Urinary bladder (tissue), 3 donors: ENCODE measurements at regions not wholly inside any gene's neighbourhood (a gene's known extent, or its start where the extent isn't known, plus 50 kb on each side); places are given as distances from the start of the nearest gene placed in this dataset.

Experiments used
- DNase-seq: peaks from one replicate; pipeline ENCODE4 v3.0.0-alpha.2; 2015; ENCODE audit errors: extremely low spot score
- H3K27ac ChIP-seq: one replicate; pipeline ENCODE4 v1.5.1; 2013; ENCODE audit warnings: low read depth, mild to moderate bottlenecking, moderate library complexity
- H3K36me3 ChIP-seq: one replicate; pipeline ENCODE4 v1.6.1; 2013; ENCODE audit warnings: mild to moderate bottlenecking, moderate library complexity; ENCODE audit not compliant: insufficient read depth
- H3K4me1 ChIP-seq: one replicate; pipeline ENCODE4 v1.6.1; 2013; ENCODE audit warnings: mild to moderate bottlenecking, moderate library complexity; ENCODE audit not compliant: insufficient read depth
- H3K4me3 ChIP-seq: one replicate; pipeline ENCODE4 v1.5.1; 2013; ENCODE audit warnings: low read depth, low read length
- WGBS: extraction: QIAGEN DNeasy Blood & Tissue Kit; methylation state at CpG from one replicate; pipeline ENCODE4 v1.1.7; 2013; 5-methylcytosine and 5-hydroxymethylcytosine counted together
- donor health status: healthy with polysubstance abuse.
- donor health status: healthy.

DNA sequence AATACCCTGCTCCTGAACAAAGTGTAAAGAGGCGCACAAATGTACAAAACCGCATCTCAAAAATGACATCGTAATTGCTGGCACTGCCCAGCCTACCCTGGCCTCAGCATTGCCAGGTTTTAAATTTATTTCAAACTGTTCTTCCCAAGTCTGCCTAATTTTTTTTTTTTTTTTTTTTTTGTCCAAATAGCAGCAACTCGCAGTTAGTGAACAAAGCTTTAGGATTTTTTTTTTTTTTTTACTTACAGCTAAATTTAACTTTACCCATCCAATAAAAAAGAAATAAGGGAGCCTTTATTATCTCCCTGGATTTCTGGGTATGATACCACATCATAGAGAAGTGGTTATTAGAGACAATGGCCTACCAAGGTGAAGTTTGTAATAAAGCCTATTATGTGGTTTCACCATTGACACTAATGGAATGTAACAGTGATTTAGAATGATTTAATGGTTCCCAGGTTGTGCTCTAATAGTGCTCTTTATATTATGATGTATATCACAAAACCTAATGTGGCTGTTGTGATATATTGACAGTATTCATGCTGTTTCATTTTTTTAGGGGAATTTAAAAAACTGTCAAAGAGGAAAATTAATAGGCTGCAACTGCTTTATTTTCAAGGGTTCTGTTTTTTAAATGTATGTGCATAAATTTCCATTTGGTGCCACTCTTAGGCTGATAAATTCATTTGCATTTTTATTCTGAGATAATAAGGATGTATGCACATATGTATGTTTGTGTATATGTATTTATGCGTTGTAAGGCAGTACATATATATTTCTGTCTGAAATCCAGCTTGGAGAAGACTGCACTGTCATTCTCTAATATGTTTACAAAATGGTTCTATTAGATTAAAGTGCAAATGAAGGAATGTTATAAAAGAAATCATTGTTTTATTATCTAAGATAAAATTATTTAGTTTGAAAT is 309.0 kb downstream of the TFEC start:
- H3K27ac ChIP-seq: no peak overlapping the region
- DNase-seq: no peak
- no peaks in the 10 kb centered on the region for H3K4me1 ChIP-seq
- H3K4me3 ChIP-seq: no peak overlapping the region
- H3K36me3 ChIP-seq: no peaks in the 10 kb centered on the region
- WGBS: 83% methylated on average over 5 of the region's 5 CpGs

DNA sequence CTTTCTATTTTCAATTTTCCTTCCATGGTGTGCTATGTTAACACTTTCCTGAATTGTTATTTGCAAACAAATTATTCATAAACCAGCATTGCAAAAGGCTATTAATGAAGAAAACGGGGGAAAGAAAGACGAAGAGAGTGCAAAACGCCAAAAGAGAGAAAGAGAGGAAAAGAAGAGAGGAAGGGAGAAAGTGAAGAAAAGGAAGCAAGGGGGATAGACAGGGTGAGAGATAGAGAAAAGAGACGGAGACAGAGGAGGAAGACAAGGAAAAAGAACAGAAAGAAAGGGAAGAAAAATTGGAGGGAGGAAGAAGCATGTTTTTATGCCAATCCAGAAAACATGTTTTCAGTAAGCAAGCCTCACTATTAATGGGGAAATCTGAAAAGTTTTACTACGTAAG is 310.6 kb downstream of the TFEC start:
- H3K4me1 ChIP-seq: no peaks in the 10 kb centered on the region
- H3K27ac ChIP-seq: no peak overlapping the region
- H3K36me3 ChIP-seq: no peaks in the 10 kb centered on the region
- no peak overlapping the region for H3K4me3 ChIP-seq
- 74% methylated on average over 5 of the region's 5 CpGs for WGBS
- no peak for DNase-seq

DNA sequence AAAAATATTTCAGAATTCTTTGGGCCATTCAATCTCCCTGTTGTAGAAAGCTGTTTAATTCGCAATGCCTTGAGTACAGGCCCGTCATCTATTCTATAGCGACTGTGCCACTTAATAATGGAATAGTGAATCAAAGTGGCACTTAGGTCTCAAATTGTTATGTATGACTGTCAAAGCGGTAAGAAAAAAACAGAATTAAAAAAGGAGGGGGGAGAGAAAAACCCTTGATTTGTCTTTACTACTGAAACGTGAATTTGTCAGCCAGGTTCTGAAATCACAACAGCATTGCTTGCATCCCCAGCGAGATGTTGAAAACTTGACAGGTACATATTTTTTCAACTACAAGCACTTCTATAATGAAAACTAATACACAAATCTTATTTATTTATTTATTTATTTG is 320.9 kb downstream of the TFEC start:
- DNase-seq: no peak

DNA sequence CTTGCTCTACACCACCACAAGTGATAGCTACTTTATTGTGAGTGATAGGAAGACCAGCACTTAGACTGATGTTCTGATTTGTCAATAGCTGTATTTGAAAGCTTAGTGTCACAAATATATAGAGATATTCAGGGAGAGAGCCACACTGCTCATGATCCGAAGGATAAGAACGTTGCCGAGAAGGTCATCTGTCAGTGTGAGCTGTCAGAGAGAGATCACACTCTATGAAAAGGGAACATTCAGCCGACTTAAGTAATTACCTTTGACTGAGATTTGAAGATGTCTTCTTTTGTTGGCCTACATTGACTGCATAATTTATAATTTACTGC is 322.6 kb downstream of the TFEC start:
- no peaks in the 10 kb centered on the region for H3K36me3 ChIP-seq
- no peak overlapping the region for H3K27ac ChIP-seq
- H3K4me3 ChIP-seq: no peak overlapping the region
- no peak for DNase-seq
- no peaks in the 10 kb centered on the region for H3K4me1 ChIP-seq
- 81% methylated on average over 4 of the region's 4 CpGs for WGBS

More for the DNA sequence above, 320.9 kb downstream of the TFEC start:
- 95% methylated on average over 6 of the region's 6 CpGs for WGBS
- Histone ChIP-seq H3K27ac (no peak overlapping the region), H3K4me3 (no peak overlapping the region), H3K36me3 (no peaks in the 10 kb centered on the region), H3K4me1 (no peaks in the 10 kb centered on the region)

DNA sequence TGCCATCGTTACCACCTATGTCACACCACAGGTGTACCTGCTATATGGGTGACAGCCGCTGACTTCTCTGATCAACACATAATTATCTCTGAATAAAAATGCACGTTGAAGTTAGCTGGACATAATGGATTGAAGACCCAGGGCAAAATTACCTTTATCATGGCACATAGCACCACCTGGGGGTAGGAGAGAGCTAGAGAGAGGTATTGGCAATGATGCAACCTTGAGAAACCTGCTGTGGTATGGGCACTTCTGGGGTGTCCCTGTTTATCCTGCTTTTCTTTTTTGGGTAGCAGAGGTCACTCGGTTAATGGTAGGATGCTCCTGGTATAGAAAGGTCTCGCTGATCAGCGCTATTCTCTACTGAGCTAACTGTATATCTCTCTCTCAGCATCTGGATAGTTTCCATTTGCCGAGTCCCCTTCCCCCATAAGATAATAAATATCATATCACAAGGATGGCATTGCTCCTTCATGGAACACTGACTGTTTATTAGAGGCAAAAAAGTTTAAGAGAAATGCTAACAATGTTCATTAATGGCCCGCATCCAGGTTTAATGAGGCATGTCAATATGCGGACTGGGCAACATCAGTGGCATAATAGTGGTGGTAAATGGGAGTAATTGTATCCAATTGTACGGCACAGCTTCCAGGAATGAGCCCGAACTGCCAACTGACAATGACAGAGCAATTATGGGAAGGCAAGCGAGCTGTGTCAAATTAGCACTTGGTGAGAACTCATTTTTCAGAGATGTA is 323.1 kb downstream of the TFEC start:
- H3K4me3 ChIP-seq: no peak overlapping the region
- H3K27ac ChIP-seq: no peak overlapping the region
- no peaks in the 10 kb centered on the region for H3K36me3 ChIP-seq
- no peak for DNase-seq
- H3K4me1 ChIP-seq: no peaks in the 10 kb centered on the region
- WGBS: 76% methylated on average over 12 of the region's 12 CpGs

DNA sequence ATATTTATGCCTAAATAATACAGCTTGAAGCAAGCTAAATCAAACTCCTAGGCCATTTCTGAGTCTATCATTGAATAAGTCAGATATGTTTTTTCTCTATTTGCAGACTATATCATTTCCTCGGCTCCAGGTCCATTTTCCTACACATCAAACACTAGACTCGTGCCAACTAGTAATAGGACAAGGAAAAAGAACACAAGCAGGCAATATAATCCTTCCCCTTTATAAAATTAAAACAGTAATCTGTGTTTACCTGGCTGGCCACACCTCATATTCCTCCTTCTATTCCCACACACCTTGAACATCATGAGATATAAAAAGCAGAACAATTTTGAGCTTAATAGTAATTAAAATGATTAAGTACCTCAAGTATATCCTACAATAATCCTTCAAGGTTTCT is 325.7 kb downstream of the TFEC start:
- no peak overlapping the region for H3K27ac ChIP-seq
- DNase-seq: no peak
- 78% methylated on average over 2 of the region's 2 CpGs for WGBS

DNA sequence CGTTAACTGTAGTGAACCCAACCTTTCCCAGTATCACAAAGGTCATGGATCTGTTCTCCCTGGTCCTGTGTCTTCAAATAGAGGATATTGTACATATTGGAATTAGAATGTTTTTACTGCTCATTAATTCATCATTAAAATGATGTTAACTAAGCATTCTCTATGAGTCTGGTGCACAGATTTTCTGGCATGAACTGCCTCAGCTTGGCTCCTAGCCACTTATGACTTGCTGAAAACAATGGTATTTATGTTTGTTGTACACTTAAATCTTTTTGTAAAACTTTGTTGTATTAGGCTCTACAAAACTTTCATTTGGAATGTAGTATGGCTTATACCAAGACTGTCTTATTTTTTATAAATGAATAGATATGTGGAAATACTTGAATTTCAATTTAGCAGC is 329.4 kb downstream of the TFEC start:
- no peak overlapping the region for H3K4me3 ChIP-seq
- WGBS: 85% methylated on average over 1 of the region's 1 CpG
- no peaks in the 10 kb centered on the region for H3K4me1 ChIP-seq
- H3K36me3 ChIP-seq: no peaks in the 10 kb centered on the region
- no peak for DNase-seq
- no peak overlapping the region for H3K27ac ChIP-seq

More for the DNA sequence above, 325.7 kb downstream of the TFEC start:
- H3K36me3 ChIP-seq: no peaks in the 10 kb centered on the region
- no peak overlapping the region for H3K4me3 ChIP-seq
- no peaks in the 10 kb centered on the region for H3K4me1 ChIP-seq

DNA sequence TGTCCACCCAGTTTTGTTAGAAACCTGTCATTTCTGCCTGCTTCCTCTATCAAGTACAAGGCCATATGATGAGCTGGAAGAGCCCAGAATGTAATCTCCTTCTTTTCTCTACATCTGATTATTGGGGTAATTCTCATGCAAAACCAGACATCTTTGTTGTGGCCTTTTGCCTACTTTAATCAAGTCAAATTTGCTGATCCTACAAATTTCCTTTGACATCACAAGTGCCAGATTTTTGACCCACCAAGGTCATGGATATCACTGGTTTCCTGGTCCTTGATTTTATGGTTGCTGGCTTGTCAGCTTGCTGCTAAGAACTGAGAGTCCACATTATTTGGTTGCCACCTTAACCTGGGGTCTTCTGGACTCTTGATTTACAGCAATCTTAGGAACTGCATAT is 336.1 kb downstream of the TFEC start:
- H3K36me3 ChIP-seq: no peaks in the 10 kb centered on the region
- no peak overlapping the region for H3K27ac ChIP-seq
- no peak for DNase-seq
- H3K4me1 ChIP-seq: peaks cover 1% of the 10 kb centered on the region
- no peak overlapping the region for H3K4me3 ChIP-seq

DNA sequence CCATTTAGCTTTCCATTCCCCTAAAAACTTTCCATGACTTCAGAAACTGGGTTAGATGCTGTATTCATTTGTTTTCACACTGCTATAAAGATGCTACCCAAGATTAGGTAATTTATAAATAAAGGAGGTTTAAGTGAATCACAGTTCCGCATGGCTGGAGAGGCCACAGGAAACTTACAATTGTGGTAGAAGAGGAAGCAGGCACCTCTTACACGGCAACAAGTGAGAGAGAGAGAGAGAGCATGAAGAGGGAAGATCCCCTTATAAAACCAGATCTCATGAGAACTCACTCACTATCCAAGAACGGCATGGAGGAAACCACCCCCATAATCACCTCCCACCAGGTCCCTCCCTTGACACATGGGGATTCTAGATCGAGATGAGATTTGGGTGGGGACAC is 336.8 kb downstream of the TFEC start:
- DNase-seq: no peak
- Histone ChIP-seq H3K36me3 (no peaks in the 10 kb centered on the region), H3K27ac (no peak overlapping the region), H3K4me3 (no peak overlapping the region), H3K4me1 (peaks cover 1% of the 10 kb centered on the region)
- 80% methylated on average over 4 of the region's 4 CpGs for WGBS

DNA sequence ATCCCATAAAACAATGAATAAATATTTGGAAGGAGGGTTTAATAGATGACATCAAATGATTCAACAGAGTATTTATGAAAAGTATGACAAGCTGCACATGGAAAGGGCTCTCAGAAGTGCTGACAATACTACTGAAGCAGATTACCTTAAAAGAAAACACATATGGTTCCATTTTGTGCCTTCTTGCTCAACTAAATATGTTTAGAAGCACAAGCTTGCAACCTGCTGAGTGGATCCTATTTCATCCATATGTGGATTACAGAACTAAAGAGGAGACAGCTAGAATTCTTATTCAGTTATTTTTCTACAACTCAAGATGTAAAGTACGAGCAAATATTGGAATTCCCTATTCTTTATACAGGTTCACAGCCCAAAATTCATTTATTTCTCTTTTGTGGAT is 340.6 kb downstream of the TFEC start:
- peaks cover 1% of the 10 kb centered on the region for H3K4me1 ChIP-seq
- H3K36me3 ChIP-seq: no peaks in the 10 kb centered on the region
- WGBS: 80% methylated on average over 1 of the region's 1 CpG
- H3K27ac ChIP-seq: no peak overlapping the region
- H3K4me3 ChIP-seq: no peak overlapping the region
- DNase-seq: no peak

DNA sequence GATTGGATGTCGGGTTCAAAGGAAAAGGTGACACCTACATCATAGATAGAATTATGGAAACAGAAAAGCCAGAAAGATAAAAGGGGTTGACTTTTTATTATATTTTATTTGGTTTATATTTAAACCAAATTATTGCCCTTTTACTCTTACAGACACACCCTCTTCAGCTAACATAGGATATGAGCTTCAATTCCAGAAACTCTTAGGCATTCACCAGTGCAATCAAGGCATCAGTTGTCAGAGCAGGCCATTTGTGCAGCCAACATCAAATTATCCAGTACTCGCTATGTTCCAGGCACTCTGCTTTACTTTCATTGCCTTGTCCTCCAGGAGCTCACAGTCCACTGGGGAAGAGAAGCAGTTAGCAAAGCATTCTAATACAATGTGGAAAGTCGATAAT is 347.5 kb downstream of the TFEC start:
- WGBS: 97% methylated on average over 3 of the region's 3 CpGs
- H3K36me3 ChIP-seq: no peaks in the 10 kb centered on the region
- no peaks in the 10 kb centered on the region for H3K4me1 ChIP-seq
- DNase-seq: no peak
- no peak overlapping the region for H3K27ac ChIP-seq
- H3K4me3 ChIP-seq: no peak overlapping the region

DNA sequence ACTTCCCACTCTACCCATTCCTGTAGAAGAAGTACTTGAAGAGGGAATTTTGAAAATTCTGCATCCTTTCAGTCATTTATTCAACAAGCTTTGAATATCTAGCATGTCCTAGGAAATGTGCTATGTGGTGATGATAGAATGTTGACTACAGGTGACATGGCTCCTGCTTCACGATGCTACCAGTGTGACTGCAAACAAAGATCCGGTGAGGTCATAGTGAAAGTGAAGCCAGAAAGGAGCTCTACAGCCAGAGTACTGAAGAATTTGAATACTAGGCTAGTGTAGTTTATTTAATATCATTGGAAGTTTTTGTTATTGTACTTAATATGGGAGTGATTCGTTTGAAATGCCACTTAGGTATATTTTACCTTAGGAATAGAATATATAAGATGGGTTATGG is 348.1 kb downstream of the TFEC start:
- no peak for DNase-seq
- H3K27ac ChIP-seq: no peak overlapping the region
- WGBS: 76% methylated on average over 3 of the region's 3 CpGs
- no peak overlapping the region for H3K4me3 ChIP-seq
- no peaks in the 10 kb centered on the region for H3K4me1 ChIP-seq
- no peaks in the 10 kb centered on the region for H3K36me3 ChIP-seq

DNA sequence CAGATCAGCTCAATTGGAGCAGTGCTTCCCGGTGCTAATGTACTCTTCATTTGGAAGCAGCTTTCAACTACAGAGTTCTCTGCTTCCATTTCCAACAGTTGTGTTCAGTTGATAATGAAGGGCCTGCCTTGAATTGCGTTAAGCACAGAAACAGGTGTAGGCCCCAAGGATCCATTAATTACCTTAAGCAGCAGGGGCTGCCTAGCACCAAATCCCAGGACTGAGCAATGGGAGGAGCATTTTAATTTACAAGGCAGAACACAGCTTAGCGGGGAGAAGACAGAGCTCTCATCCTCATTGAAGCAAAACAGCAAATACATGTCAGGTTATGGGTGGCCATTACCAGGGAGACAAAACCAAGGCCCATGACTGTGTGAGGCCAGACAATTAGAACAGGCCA is 349.6 kb downstream of the TFEC start:
- H3K36me3 ChIP-seq: no peaks in the 10 kb centered on the region
- no peak overlapping the region for H3K27ac ChIP-seq
- DNase-seq: no peak
- no peaks in the 10 kb centered on the region for H3K4me1 ChIP-seq
- H3K4me3 ChIP-seq: no peak overlapping the region
- WGBS: 92% methylated on average over 3 of the region's 3 CpGs

DNA sequence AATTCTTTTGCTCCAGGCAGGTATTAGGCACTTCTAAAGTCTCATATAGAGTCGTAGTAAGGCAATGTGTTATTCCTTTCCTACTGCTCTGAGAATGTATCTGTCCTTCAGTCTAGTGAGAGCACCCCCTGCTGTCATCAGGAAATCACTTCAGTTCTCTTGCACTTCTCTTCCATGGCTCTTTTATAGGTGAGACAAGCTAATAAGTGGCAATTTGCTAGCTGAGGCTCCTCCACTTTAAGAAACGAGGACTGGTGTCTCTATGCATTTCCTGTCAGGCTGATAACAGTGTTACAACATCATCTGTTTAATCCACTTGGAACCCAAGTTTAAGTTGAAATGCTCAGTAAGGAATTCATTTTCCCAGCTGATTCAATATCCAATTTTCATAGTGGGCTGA is 350.6 kb downstream of the TFEC start:
- H3K36me3 ChIP-seq: no peaks in the 10 kb centered on the region
- no peak for DNase-seq
- WGBS: 24% methylated on average over 2 of the region's 2 CpGs

More for the DNA sequence above, 350.6 kb downstream of the TFEC start:
- H3K4me1 ChIP-seq: no peaks in the 10 kb centered on the region
- no peak overlapping the region for H3K27ac ChIP-seq
- no peak overlapping the region for H3K4me3 ChIP-seq
